SU-DHL-6 (cell line): ENCODE measurements at regions not wholly inside any gene's neighbourhood (a gene's known extent, or its start where the extent isn't known, plus 50 kb on each side); places are given as distances from the start of the nearest gene placed in this dataset.

ENCODE experiments used
- CTCF ChIP-seq: fragments of 200-600 bp; sonication (generic); IDR thresholded peaks from one replicate; pipeline ENCODE4 v1.5.1; 2017; ENCODE audit warnings: antibody characterized with exemption, mild to moderate bottlenecking, low read length, moderate library complexity; ENCODE audit not compliant: insufficient read depth, poor library complexity, severe bottlenecking
- EZH2phosphoT487 ChIP-seq: fragments of 200-600 bp; sonication (generic), shearing (Covaris generic); conservative IDR thresholded peaks from 2 replicates; pipeline ENCODE4 v1.6.1; 2018; ENCODE audit warnings: mild to moderate bottlenecking, antibody characterized with exemption, low read length, moderate library complexity, mixed read lengths

- TF ChIP-seq CTCF (no peak), EZH2phosphoT487 (no peak)
Measured at GRCh38 chr4:153061971-153062370, 125.8 kb downstream of the FHDC1 start.
